Mesenchymal stem cell (in vitro differentiated cells and primary cell): ENCODE measurements at regions not wholly inside any gene's neighbourhood (a gene's known extent, or its start where the extent isn't known, plus 50 kb on each side); places are given as distances from the start of the nearest gene placed in this dataset.
"Not testable (repeated sequence)": the region's sequence is repeated elsewhere in the genome, so short reads cannot be mapped to it uniquely, and the experiment has no call there.

ENCODE experiments used
- DNase-seq: peaks from one replicate; pipeline ENCODE4 v3.0.0-alpha.2; 2013
- H2AFZ ChIP-seq: one replicate; pipeline ENCODE4 v1.6.1; 2013; ENCODE audit warnings: low read depth, mild to moderate bottlenecking, control low read depth, inconsistent platforms, low read length, moderate library complexity
- H2AK5ac ChIP-seq: 2 replicates; pipeline ENCODE4 v1.6.1; 2013; ENCODE audit warnings: low read length, moderate library complexity, mild to moderate bottlenecking, inconsistent platforms; ENCODE audit not compliant: severe bottlenecking
- H2BK120ac ChIP-seq: one replicate; pipeline ENCODE4 v1.6.1; 2013; ENCODE audit warnings: low read depth, mild to moderate bottlenecking, inconsistent platforms, low read length, moderate library complexity
- H2BK12ac ChIP-seq, 2 experiments: one replicate each; pipeline ENCODE4 v1.6.1; 2013; ENCODE audit warnings: inconsistent platforms in 2 of 2, low read length in 2 of 2, mild to moderate bottlenecking in 2 of 2, moderate library complexity in 2 of 2, control low read depth in 1 of 2
- H2BK15ac ChIP-seq: one replicate; pipeline ENCODE4 v1.6.1; 2013; ENCODE audit warnings: mild to moderate bottlenecking, low read depth, inconsistent platforms; ENCODE audit not compliant: poor library complexity, severe bottlenecking
- H2BK5ac ChIP-seq: 2 replicates; pipeline ENCODE4 v1.6.1; 2013; ENCODE audit warnings: low read depth, mild to moderate bottlenecking, low read length, control low read depth, inconsistent platforms; ENCODE audit not compliant: poor library complexity, severe bottlenecking
- H3K14ac ChIP-seq, 2 experiments: one replicate each; pipeline ENCODE4 v1.6.1; 2013; ENCODE audit warnings: inconsistent platforms in 2 of 2, low read length in 2 of 2, control low read depth in 1 of 2, mild to moderate bottlenecking in 1 of 2, moderate library complexity in 1 of 2
- H3K18ac ChIP-seq, 2 experiments: one replicate each; pipeline ENCODE4 v1.6.1; 2013; ENCODE audit warnings: inconsistent platforms in 2 of 2, low read length in 2 of 2, control low read depth in 1 of 2, low read depth in 1 of 2, mild to moderate bottlenecking in 1 of 2
- H3K23ac ChIP-seq, 2 experiments: one replicate each; pipeline ENCODE4 v1.6.1; 2013; ENCODE audit warnings: inconsistent platforms in 2 of 2, low read length in 2 of 2, mild to moderate bottlenecking in 2 of 2, moderate library complexity in 2 of 2, control low read depth in 1 of 2
- H3K27ac ChIP-seq: 2 replicates; pipeline ENCODE4 v1.5.1; 2013; ENCODE audit warnings: mild to moderate bottlenecking, moderate library complexity, low read length, control low read depth, inconsistent platforms; ENCODE audit not compliant: poor library complexity, severe bottlenecking
- H3K27me3 ChIP-seq, 2 experiments: 2 replicates each; pipeline versions ENCODE4 v1.6.1 to v1.7.0; 2013; ENCODE audit warnings: low read length in 2 of 2, mild to moderate bottlenecking in 2 of 2, moderate library complexity in 2 of 2, control low read depth in 1 of 2, inconsistent platforms in 1 of 2; ENCODE audit not compliant: control insufficient read depth in 1 of 2, insufficient read depth in 1 of 2
- H3K36me3 ChIP-seq, 2 experiments: 2 replicates each; pipeline versions ENCODE4 v1.6.1 to v1.7.0; 2013; ENCODE audit warnings: low read length in 2 of 2, control low read depth in 1 of 2, inconsistent platforms in 1 of 2, low read depth in 1 of 2, mild to moderate bottlenecking in 1 of 2; ENCODE audit not compliant: insufficient read depth in 2 of 2, control insufficient read depth in 1 of 2
- H3K4ac ChIP-seq, 2 experiments: one replicate each; pipeline ENCODE4 v1.6.1; 2013; ENCODE audit warnings: inconsistent platforms in 2 of 2, low read length in 2 of 2, mild to moderate bottlenecking in 2 of 2, moderate library complexity in 2 of 2, control low read depth in 1 of 2, low read depth in 1 of 2
- H3K4me1 ChIP-seq: 2 replicates; pipeline ENCODE4 v1.6.1; 2013; ENCODE audit warnings: low read depth, low read length, control low read depth; ENCODE audit not compliant: control insufficient read depth, insufficient read depth
- H3K4me2 ChIP-seq: 2 replicates; pipeline ENCODE4 v1.6.1; 2013; ENCODE audit warnings: low read length, mild to moderate bottlenecking, inconsistent platforms; ENCODE audit not compliant: poor library complexity, severe bottlenecking
- H3K4me3 ChIP-seq, 2 experiments: 2 replicates each; pipeline versions ENCODE4 v1.5.1 to v1.7.0; 2013; ENCODE audit warnings: low read length in 2 of 2, mild to moderate bottlenecking in 2 of 2, control low read depth in 1 of 2, low read depth in 1 of 2; ENCODE audit not compliant: insufficient read depth in 1 of 2
- H3K79me1 ChIP-seq: replicated peaks from 2 replicates; pipeline ENCODE4 v1.6.1; 2013; ENCODE audit warnings: mild to moderate bottlenecking, control low read depth, low read length, inconsistent platforms; ENCODE audit not compliant: poor library complexity, severe bottlenecking
- H3K9ac ChIP-seq: 2 replicates; pipeline ENCODE4 v1.7.0; 2013; ENCODE audit warnings: mild to moderate bottlenecking, low read length, moderate library complexity
- H3K9me3 ChIP-seq: 2 replicates; pipeline ENCODE4 v1.7.0; 2013; ENCODE audit warnings: mild to moderate bottlenecking, low read length; ENCODE audit not compliant: control insufficient read depth
- H4K8ac ChIP-seq: one replicate; pipeline ENCODE4 v1.6.1; 2013; ENCODE audit warnings: inconsistent platforms, mild to moderate bottlenecking, low read length, moderate library complexity
- H4K91ac ChIP-seq: one replicate; pipeline ENCODE4 v1.6.1; 2013; ENCODE audit warnings: mild to moderate bottlenecking, low read length, inconsistent platforms
- WGBS: methylation state at CpG from one replicate; pipeline ENCODE4 v1.1.7; 2013; ENCODE audit warnings: mixed read lengths; 5-methylcytosine and 5-hydroxymethylcytosine counted together

- H2BK5ac ChIP-seq = no peak overlapping the region
Observed at GRCh38 chr10:4271193-4271592, 486.2 kb upstream of the KLF6 start.

DNA sequence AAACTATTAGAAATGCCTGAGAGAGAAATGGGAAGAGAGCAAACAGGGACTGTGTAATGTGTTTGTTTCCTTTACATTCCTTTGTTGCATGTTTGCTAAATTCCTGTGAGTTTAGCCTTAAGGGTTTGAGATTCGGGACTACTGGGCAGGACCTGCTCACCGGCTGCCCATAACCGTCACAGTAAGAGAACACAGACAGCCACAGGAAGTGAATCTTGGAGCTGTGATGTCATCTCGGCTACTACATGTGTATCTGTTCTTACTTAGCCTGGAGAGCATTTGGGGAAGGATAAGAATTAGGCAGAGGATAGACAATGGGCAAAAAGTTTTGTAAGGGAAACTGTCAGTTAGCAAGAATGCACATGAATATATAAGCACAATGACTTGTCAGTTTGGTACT is 485.1 kb upstream of the KLF6 start:
- no peak overlapping the region for H2BK120ac ChIP-seq
- H3K4ac ChIP-seq = no peak overlapping the region
- H3K9me3 ChIP-seq = no peaks in the 10 kb centered on the region
- H2BK12ac ChIP-seq = no peak overlapping the region
- no peak overlapping the region for H4K91ac ChIP-seq
- H3K23ac ChIP-seq = no peak overlapping the region
- no peak overlapping the region for H3K4me2 ChIP-seq
- H3K4me3 ChIP-seq = no peak overlapping the region
- no peak overlapping the region for H3K14ac ChIP-seq
- 2% methylated on average over 4 of the region's 4 CpGs for WGBS
- no peak overlapping the region for H2AK5ac ChIP-seq
- no peaks in the 10 kb centered on the region for H3K79me1 ChIP-seq
- H3K27me3 ChIP-seq = no peaks in the 10 kb centered on the region
- peaks cover 1% of the 10 kb centered on the region for H3K4me1 ChIP-seq
- H3K9ac ChIP-seq = peak overlapping the region; percentile 58
- peak overlapping the region; percentile 23 for H3K27ac ChIP-seq
- H3K36me3 ChIP-seq = no peaks in the 10 kb centered on the region
- H2BK15ac ChIP-seq = no peak overlapping the region
- DNase-seq = peak; percentile 81
- H2BK5ac ChIP-seq = no peak overlapping the region
- peak overlapping the region in 1 of 2 experiments; percentile 4 for H3K18ac ChIP-seq
- no peak overlapping the region for H2AFZ ChIP-seq
- peak overlapping the region; percentile 49 for H4K8ac ChIP-seq

More at GRCh38 chr10:4271193-4271592, 486.2 kb upstream of the KLF6 start:
- DNase-seq = no peak
- Histone ChIP-seq H4K91ac (peak overlapping the region; percentile 39), H2BK15ac (no peak overlapping the region), H2AK5ac (no peak overlapping the region), H3K36me3 (no peaks in the 10 kb centered on the region), H3K9ac (no peak overlapping the region), H4K8ac (peak overlapping the region; percentile 49), H2BK12ac (peak overlapping the region; percentile 60 to 66), H2BK120ac (peak overlapping the region; percentile 34), H3K79me1 (no peaks in the 10 kb centered on the region), H3K14ac (peak overlapping the region in 1 of 2 experiments; percentile 15), H3K4me2 (no peak overlapping the region), H3K9me3 (no peaks in the 10 kb centered on the region), H3K23ac (no peak overlapping the region), H2AFZ (no peak overlapping the region), H3K4me1 (peaks cover 1% of the 10 kb centered on the region), H3K18ac (peak overlapping the region; percentile 34 to 43), H3K4me3 (no peak overlapping the region), H3K4ac (peak overlapping the region in 1 of 2 experiments; percentile 67), H3K27me3 (no peaks in the 10 kb centered on the region), H3K27ac (no peak overlapping the region)
- WGBS = 92% methylated on average over 7 of the region's 7 CpGs

DNA sequence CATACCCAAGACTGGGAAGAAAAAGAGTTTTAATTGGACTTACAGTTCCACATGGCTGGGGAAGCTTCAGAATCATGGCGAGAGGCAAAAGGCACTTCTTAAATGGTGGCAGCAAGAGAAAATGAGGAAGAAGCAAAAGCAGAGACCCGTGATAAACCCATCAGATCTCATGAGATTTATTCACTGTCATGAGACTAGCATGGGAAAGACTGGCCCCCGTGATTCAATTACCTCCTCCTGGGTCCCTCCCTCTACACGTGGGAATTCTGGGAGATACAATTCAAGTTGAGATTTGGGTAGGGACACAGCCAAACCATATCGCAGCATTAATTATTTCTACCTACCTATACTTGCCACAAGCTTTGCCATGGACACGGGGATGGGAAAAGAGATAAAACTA is 483.5 kb upstream of the KLF6 start:
- not testable (repeated sequence) for H2BK15ac ChIP-seq, H3K14ac ChIP-seq, H3K27me3 ChIP-seq, H3K79me1 ChIP-seq, H3K4me3 ChIP-seq, DNase-seq, H2BK120ac ChIP-seq, H2AK5ac ChIP-seq, H4K91ac ChIP-seq, H3K23ac ChIP-seq, H3K36me3 ChIP-seq, H3K27ac ChIP-seq, H2BK5ac ChIP-seq, H2AFZ ChIP-seq, H3K18ac ChIP-seq, H3K9me3 ChIP-seq, H3K9ac ChIP-seq, H4K8ac ChIP-seq, H3K4me2 ChIP-seq, H3K4me1 ChIP-seq, H3K4ac ChIP-seq
- H2BK12ac ChIP-seq = peak overlapping the region in 1 of 2 experiments; percentile 18
- WGBS = 93% methylated on average over 4 of the region's 6 CpGs

DNA sequence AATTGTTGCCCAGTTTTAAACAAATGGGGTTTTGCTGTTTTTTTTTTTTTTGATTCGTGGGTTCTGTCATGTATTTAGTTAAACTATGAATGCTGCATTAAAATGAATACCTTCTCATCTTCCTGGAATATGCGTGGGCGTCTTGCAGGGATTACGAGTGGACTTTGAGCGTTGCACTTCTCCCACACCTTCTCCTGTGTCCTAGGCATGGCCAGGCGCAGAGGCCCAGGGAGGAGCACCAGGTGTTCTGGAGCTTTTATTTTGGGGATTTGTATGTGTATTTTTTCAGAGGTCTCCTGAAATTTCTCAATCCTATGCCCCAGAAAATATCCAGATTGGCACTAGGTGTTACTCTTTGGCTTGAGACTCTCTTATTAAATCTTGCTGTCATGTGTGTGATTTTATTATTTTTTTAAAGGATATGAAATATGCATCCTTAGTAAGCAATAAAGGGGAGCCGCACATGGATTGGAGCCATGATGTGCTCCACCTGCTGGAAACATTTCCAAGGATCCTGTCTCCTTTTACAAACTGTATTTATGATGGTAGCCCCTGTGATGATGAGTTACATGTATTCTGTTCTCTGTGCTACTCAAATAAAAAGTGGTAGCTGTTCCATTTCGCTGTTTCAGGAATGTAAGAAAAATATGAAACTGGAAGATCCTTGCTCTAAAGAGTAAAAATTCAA is 482.2 kb upstream of the KLF6 start:
- Histone ChIP-seq H3K9ac (peak overlapping the region; percentile 13), H3K4me2 (no peak overlapping the region), H3K23ac (no peak overlapping the region), H3K18ac (no peak overlapping the region), H4K91ac (no peak overlapping the region), H3K9me3 (no peaks in the 10 kb centered on the region), H3K4ac (no peak overlapping the region), H2BK5ac (no peak overlapping the region), H2BK120ac (no peak overlapping the region), H3K27ac (no peak overlapping the region), H2AFZ (no peak overlapping the region), H3K79me1 (no peaks in the 10 kb centered on the region), H4K8ac (no peak overlapping the region), H2BK12ac (peak overlapping the region; percentile 24 to 72), H3K4me3 (no peak overlapping the region), H3K36me3 (no peaks in the 10 kb centered on the region), H3K4me1 (peaks cover 5% of the 10 kb centered on the region), H2BK15ac (no peak overlapping the region), H2AK5ac (no peak overlapping the region), H3K27me3 (no peaks in the 10 kb centered on the region), H3K14ac (no peak overlapping the region)
- DNase-seq = no peak
- 99% methylated on average over 5 of the region's 8 CpGs for WGBS
